ENCODE measurements at regions not wholly inside any gene's neighbourhood (a gene's known extent, or its start where the extent isn't known, plus 50 kb on each side); places are given as distances from the start of the nearest gene placed in this dataset.

DNA sequence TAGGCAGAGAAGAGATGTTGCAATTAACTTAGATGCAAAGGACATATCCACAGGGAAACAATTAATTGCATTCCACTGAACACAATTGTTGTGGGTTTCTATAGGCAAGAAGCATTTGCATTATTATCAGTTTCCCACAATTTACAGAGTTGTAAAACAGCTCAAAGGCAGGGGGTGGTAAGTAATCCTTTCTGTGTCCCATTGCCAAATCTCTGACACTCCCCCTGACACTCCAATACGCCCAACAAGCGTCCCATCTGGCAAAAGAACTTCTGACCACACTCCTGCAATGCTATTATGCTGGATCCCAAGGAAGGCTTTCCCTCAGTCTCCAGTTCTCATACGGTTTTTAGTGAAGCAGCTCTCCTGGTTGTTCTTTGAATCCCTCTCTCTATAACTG is 179.8 kb downstream of the CXCL12 start:
- no peak overlapping the region for H3K4me3 ChIP-seq
- no peaks in the 10 kb centered on the region for H3K27me3 ChIP-seq
- no peak overlapping the region for H3K9ac ChIP-seq (ENCODE audit: low read depth in 2 of 2, low read length in 2 of 2)
- TF ChIP-seq CTCF (IDR thresholded peaks at IDR 0.05): no peak
- no peak for DNase-seq
- H3K9me3 ChIP-seq: no peaks in the 10 kb centered on the region
- H3K4me1 ChIP-seq: no peaks in the 10 kb centered on the region
- no peak overlapping the region for H3K27ac ChIP-seq
- H3K36me3 ChIP-seq: no peaks in the 10 kb centered on the region
- intact Hi-C loops (cut with DNase I): no loop called here

- no peak for DNase-seq
- intact Hi-C loops (cut with DNase I): no loop called here
These were observed 181.4 kb downstream of the CXCL12 start for GRCh38 chr10:44203535-44203934.

GRCh38 chr10:44202952-44203351 is 181.9 kb downstream of the CXCL12 start:
- Histone ChIP-seq H3K9ac (ENCODE audit: low read depth in 2 of 2, low read length in 2 of 2) (no peak overlapping the region), H3K9me3 (no peaks in the 10 kb centered on the region), H3K27ac (no peak overlapping the region), H3K4me1 (no peaks in the 10 kb centered on the region), H3K36me3 (no peaks in the 10 kb centered on the region), H3K4me3 (no peak overlapping the region), H3K27me3 (no peaks in the 10 kb centered on the region)
- intact Hi-C loops (cut with DNase I): no loop called here
- no peak for DNase-seq
- no peak for TF ChIP-seq CTCF (IDR thresholded peaks at IDR 0.05)

More at GRCh38 chr10:44203535-44203934, 181.4 kb downstream of the CXCL12 start:
- Histone ChIP-seq H3K27me3 (no peaks in the 10 kb centered on the region), H3K36me3 (no peaks in the 10 kb centered on the region), H3K9me3 (no peaks in the 10 kb centered on the region), H3K9ac (ENCODE audit: low read depth in 2 of 2, low read length in 2 of 2) (no peak overlapping the region), H3K4me1 (no peaks in the 10 kb centered on the region), H3K27ac (no peak overlapping the region), H3K4me3 (no peak overlapping the region)
- no peak for TF ChIP-seq CTCF (IDR thresholded peaks at IDR 0.05)

- Histone ChIP-seq H3K9me3 (no peaks in the 10 kb centered on the region), H3K27me3 (no peaks in the 10 kb centered on the region), H3K36me3 (no peaks in the 10 kb centered on the region), H3K4me3 (no peak overlapping the region), H3K4me1 (no peaks in the 10 kb centered on the region), H3K9ac (ENCODE audit: low read depth in 2 of 2, low read length in 2 of 2) (no peak overlapping the region), H3K27ac (no peak overlapping the region)
- intact Hi-C loops (cut with DNase I): no loop called here
- no peak for TF ChIP-seq CTCF (IDR thresholded peaks at IDR 0.05)
- DNase-seq: no peak
These were observed 183.2 kb downstream of the CXCL12 start for GRCh38 chr10:44201656-44202055.

DNA sequence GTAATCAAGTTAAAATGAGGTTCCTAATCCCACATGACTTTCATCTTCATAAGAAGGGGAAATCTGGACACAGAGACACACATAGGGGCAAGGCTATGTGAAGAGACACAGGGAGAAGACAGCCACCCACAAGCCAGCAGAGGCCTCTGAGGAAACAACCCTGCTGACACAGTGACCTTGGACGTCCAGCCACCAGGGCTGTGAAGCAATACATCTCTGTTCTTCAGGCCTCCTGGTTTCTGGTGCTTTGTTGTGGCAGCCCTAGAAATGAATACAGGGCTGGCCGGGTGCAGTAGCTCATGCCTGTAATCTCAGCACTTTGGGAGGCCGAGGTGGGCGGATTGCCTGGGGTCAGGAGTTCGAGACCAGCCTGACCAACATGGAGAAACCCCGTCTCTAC is 183.9 kb downstream of the CXCL12 start:
- TF ChIP-seq CTCF (IDR thresholded peaks at IDR 0.05): no peak
- DNase-seq: no peak
- Histone ChIP-seq H3K4me3 (no peak overlapping the region), H3K27ac (no peak overlapping the region), H3K27me3 (no peaks in the 10 kb centered on the region), H3K9me3 (no peaks in the 10 kb centered on the region), H3K4me1 (no peaks in the 10 kb centered on the region), H3K9ac (ENCODE audit: low read depth in 2 of 2, low read length in 2 of 2) (no peak overlapping the region), H3K36me3 (no peaks in the 10 kb centered on the region)
- intact Hi-C loops (cut with DNase I): no loop called here
